WTC11 (cell line): ENCODE measurements at regions not wholly inside any gene's neighbourhood (a gene's known extent, or its start where the extent isn't known, plus 50 kb on each side); places are given as distances from the start of the nearest gene placed in this dataset.

ENCODE experiments used
- ATAC-seq: fragments of 200-7000 bp; cut with Tn5 transposase; 2 replicates; pipeline ENCODE4 v1.10.0; 2021; ENCODE audit warnings: mild to moderate bottlenecking, moderate library complexity
- CTCF ChIA-PET: fragments of 300-600 bp; sonication (Branson Sonifier 250); formaldehyde crosslinking; loops from one replicate; lab custom pipeline; 2021; ENCODE audit warnings: antibody characterized with exemption; lab: Charles Lee
- POLR2A ChIA-PET: fragments of 350-600 bp; sonication (Branson Sonifier 250); formaldehyde crosslinking; loops from one replicate; lab custom pipeline; 2021; ENCODE audit warnings: antibody characterized with exemption; lab: Charles Lee
- DNase-seq: peaks from one replicate; pipeline ENCODE4 v3.0.0; 2021; ENCODE audit warnings: low spot score
- H3K27ac Mint-ChIP-seq: 2 replicates; pipeline ENCODE4 v1.8.0; 2021; ENCODE audit warnings: mixed read lengths
- H3K27me3 Mint-ChIP-seq: 2 replicates; pipeline ENCODE4 v1.8.0; 2021; ENCODE audit warnings: low read depth, mild to moderate bottlenecking, moderate library complexity, mixed read lengths
- H3K36me3 Mint-ChIP-seq: 2 replicates; pipeline ENCODE4 v1.8.0; 2021; ENCODE audit warnings: mixed read lengths
- H3K4me1 Mint-ChIP-seq: 2 replicates; pipeline ENCODE4 v1.8.0; 2022; ENCODE audit warnings: mixed read lengths
- H3K4me3 Mint-ChIP-seq: 2 replicates; pipeline ENCODE4 v1.8.0; 2021; ENCODE audit warnings: mild to moderate bottlenecking, moderate library complexity, mixed read lengths
- H3K9me3 Mint-ChIP-seq: 2 replicates; pipeline ENCODE4 v1.8.0; 2021; ENCODE audit warnings: mixed read lengths
- ESRRA ChIP-seq: sonication (generic); formaldehyde crosslinking; IDR thresholded peaks from 2 replicates; pipeline ENCODE4 v1.8.1; 2022; ENCODE audit warnings: mild to moderate bottlenecking, missing genetic modification reagents, borderline replicate concordance
- FOXJ3 ChIP-seq: sonication (generic); formaldehyde crosslinking; IDR thresholded peaks from 2 replicates; pipeline ENCODE4 v1.9.0; 2021; ENCODE audit warnings: missing genetic modification reagents, mild to moderate bottlenecking, borderline replicate concordance
- FOXK1 ChIP-seq: sonication (generic); formaldehyde crosslinking; IDR thresholded peaks from 2 replicates; pipeline ENCODE4 v1.8.0; 2022; ENCODE audit warnings: mild to moderate bottlenecking, moderate library complexity, missing genetic modification reagents
- FOXP1 ChIP-seq: sonication (generic); formaldehyde crosslinking; IDR thresholded peaks from 2 replicates; pipeline ENCODE4 v1.8.0; 2022; ENCODE audit warnings: missing genetic modification reagents, mild to moderate bottlenecking, moderate library complexity, borderline replicate concordance
- JAZF1 ChIP-seq: fragments of 250-450 bp; sonication (Bioruptor Pico); IDR thresholded peaks from 2 replicates; pipeline ENCODE4 v1.9.0; 2021; ENCODE audit warnings: moderate library complexity, mild to moderate bottlenecking, inconsistent platforms
- JUN ChIP-seq: sonication (generic); formaldehyde crosslinking; IDR thresholded peaks from 2 replicates; pipeline ENCODE4 v1.8.0; 2023; ENCODE audit warnings: mild to moderate bottlenecking, missing genetic modification reagents
- MLX ChIP-seq: sonication (generic); formaldehyde crosslinking; IDR thresholded peaks from 2 replicates; pipeline ENCODE4 v1.8.1; 2023; ENCODE audit warnings: mild to moderate bottlenecking, missing genetic modification reagents, moderate library complexity
- MXD4 ChIP-seq: fragments of 250-450 bp; sonication (Bioruptor Pico); IDR thresholded peaks from 2 replicates; pipeline ENCODE4 v1.8.0; 2021; ENCODE audit warnings: mild to moderate bottlenecking, moderate library complexity, borderline replicate concordance
- RORB ChIP-seq: fragments of 250-450 bp; sonication (Bioruptor Pico); IDR thresholded peaks from 2 replicates; pipeline ENCODE4 v1.9.0; 2021; ENCODE audit warnings: mild to moderate bottlenecking
- TP53 ChIP-seq: sonication (generic); formaldehyde crosslinking; IDR thresholded peaks from 2 replicates; pipeline ENCODE4 v1.8.1; 2023; ENCODE audit warnings: mild to moderate bottlenecking, missing genetic modification reagents
- ZBTB21 ChIP-seq: sonication (generic); formaldehyde crosslinking; IDR thresholded peaks from 2 replicates; pipeline ENCODE4 v1.8.1; 2023; ENCODE audit warnings: mild to moderate bottlenecking, missing genetic modification reagents, borderline replicate concordance
- ZBTB43 ChIP-seq: sonication (generic); formaldehyde crosslinking; IDR thresholded peaks from 2 replicates; pipeline ENCODE4 v1.8.1; 2023; ENCODE audit warnings: mild to moderate bottlenecking, missing genetic modification reagents
- ZNF263 ChIP-seq: sonication (generic); formaldehyde crosslinking; IDR thresholded peaks from 2 replicates; pipeline ENCODE4 v1.8.1; 2022; ENCODE audit warnings: low read depth, mild to moderate bottlenecking, moderate library complexity, missing genetic modification reagents
- ZNF416 ChIP-seq: fragments of 250-450 bp; sonication (Bioruptor Pico); IDR thresholded peaks from 2 replicates; pipeline ENCODE4 v1.9.0; 2021; ENCODE audit warnings: mild to moderate bottlenecking, inconsistent platforms
- ZNF423 ChIP-seq: fragments of 250-450 bp; sonication (Bioruptor Pico); IDR thresholded peaks from 2 replicates; pipeline ENCODE4 v2.1.2; 2022; ENCODE audit warnings: mild to moderate bottlenecking, moderate library complexity
- ZNF671 ChIP-seq: fragments of 250-450 bp; sonication (Bioruptor Pico); IDR thresholded peaks from 2 replicates; pipeline ENCODE4 v1.8.0; 2021; ENCODE audit warnings: mild to moderate bottlenecking
- TF ChIP-seq, protein P1 (sequence below): sonication (generic); formaldehyde crosslinking; IDR thresholded peaks from 2 replicates; pipeline ENCODE4 v1.8.1; 2022; ENCODE audit warnings: missing genetic modification reagents, borderline replicate concordance
- TF ChIP-seq, protein P2 (sequence below): sonication (generic); formaldehyde crosslinking; IDR thresholded peaks from 2 replicates; pipeline ENCODE4 v1.8.0; 2022; ENCODE audit warnings: mild to moderate bottlenecking, missing genetic modification reagents
- TF ChIP-seq, protein P3 (sequence below): sonication (generic); formaldehyde crosslinking; IDR thresholded peaks from 2 replicates; pipeline ENCODE4 v1.8.1; 2022; ENCODE audit warnings: low read depth, missing genetic modification reagents, borderline replicate concordance
- TF ChIP-seq, protein P4 (sequence below): sonication (generic); formaldehyde crosslinking; IDR thresholded peaks from 2 replicates; pipeline ENCODE4 v1.8.1; 2023; ENCODE audit warnings: mild to moderate bottlenecking, moderate library complexity, missing genetic modification reagents

DNA sequence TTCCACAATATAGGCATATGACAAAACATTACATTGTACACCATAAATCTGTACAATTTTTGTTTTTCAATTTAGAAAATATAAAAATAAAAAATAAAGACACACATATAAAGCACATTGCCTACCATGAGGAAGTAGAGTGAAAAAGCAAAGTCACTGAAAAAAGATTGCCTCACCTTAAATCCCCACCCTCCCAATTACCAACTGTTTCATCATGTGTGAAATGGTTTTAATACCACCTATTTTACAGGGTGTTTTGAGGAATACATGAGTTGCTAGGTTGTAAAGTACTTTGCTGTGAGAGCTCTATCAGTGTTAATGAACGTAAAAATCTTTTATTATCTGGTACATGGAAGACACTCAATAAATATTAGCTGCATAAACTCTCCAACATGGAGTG, 373.6 kb upstream of the NDST3 start:
- DNase-seq, result no peak
- Mint-ChIP-seq H3K4me1 (peaks cover under 1% of the 10 kb centered on the region), H3K27me3 (no peaks in the 10 kb centered on the region), H3K27ac (no peak overlapping the region), H3K36me3 (no peaks in the 10 kb centered on the region), H3K9me3 (peaks cover 15% of the 10 kb centered on the region), H3K4me3 (no peak overlapping the region)
- POLR2A ChIA-PET, result no interaction called here
- CTCF ChIA-PET, result no interaction called here
- no peak for TF ChIP-seq ESRRA (CRISPR knock-in tag)
- TF ChIP-seq, protein P1, sequence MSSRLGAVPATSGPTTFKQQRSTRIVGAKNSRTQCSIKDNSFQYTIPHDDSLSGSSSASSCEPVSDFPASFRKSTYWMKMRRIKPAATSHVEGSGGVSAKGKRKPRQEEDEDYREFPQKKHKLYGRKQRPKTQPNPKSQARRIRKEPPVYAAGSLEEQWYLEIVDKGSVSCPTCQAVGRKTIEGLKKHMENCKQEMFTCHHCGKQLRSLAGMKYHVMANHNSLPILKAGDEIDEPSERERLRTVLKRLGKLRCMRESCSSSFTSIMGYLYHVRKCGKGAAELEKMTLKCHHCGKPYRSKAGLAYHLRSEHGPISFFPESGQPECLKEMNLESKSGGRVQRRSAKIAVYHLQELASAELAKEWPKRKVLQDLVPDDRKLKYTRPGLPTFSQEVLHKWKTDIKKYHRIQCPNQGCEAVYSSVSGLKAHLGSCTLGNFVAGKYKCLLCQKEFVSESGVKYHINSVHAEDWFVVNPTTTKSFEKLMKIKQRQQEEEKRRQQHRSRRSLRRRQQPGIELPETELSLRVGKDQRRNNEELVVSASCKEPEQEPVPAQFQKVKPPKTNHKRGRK (CRISPR knock-in tag), result no peak
- TF ChIP-seq ZNF263 (CRISPR knock-in tag), result no peak
- TF ChIP-seq JAZF1, result no peak
- no peak for TF ChIP-seq ZBTB43 (CRISPR knock-in tag)
- ATAC-seq, result no peak

DNA sequence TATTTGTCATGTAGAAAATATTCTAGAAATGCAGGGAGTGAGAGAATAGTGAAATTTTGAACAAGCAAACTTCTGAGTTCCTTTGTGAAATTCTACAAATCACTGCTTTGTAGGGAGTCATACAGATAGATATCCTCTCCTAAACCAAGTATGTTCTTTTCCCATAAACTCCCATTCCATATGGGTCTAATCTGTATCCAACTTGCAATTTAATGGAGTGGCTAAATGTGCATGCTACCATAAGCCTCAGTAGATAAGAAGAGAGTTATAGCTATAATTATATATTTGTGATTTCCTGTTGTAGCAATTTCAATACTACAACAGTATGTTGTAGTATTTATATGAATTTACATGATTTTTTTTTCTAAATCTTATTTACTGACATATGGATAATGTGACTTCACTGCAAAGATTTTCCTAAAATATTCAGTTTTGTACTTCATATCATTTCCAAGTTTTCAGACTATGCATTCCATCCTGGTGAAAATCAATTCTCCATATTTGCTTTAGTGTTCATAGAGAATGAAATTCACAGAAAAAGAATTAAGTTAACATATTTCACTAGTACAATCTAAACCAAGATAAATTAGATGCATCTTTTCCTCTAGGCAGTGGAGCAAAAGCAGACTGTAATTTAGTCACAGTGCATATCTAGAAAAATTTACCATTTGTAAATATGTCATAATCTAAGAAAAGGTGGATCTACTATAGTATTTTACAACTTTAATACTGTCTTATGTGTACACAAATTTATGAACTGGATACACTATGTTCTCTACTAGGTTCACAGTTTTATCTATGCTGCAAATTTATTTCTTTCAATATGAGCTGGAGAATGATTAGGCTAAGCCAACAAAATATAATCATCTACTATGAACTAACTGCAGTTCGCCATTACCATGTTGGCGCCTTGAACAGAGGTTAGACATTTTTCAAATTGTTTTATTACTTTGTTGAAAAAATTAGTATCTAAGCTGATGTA, 372.9 kb upstream of the NDST3 start:
- TF ChIP-seq ZBTB21 (CRISPR knock-in tag) (no peak), FOXJ3 (no peak), ZNF416 (CRISPR knock-in tag) (no peak), ZNF263 (CRISPR knock-in tag) (no peak), RORB (CRISPR knock-in tag) (no peak), FOXP1 (CRISPR knock-in tag) (no peak), ZNF671 (CRISPR knock-in tag) (no peak), MLX (CRISPR knock-in tag) (no peak), MXD4 (no peak), TP53 (CRISPR knock-in tag) (no peak), FOXK1 (CRISPR knock-in tag) (no peak), ZNF423 (CRISPR knock-in tag) (no peak), JUN (CRISPR knock-in tag) (no peak)
- TF ChIP-seq, protein P2, sequence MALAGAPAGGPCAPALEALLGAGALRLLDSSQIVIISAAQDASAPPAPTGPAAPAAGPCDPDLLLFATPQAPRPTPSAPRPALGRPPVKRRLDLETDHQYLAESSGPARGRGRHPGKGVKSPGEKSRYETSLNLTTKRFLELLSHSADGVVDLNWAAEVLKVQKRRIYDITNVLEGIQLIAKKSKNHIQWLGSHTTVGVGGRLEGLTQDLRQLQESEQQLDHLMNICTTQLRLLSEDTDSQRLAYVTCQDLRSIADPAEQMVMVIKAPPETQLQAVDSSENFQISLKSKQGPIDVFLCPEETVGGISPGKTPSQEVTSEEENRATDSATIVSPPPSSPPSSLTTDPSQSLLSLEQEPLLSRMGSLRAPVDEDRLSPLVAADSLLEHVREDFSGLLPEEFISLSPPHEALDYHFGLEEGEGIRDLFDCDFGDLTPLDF, result no peak
- TF ChIP-seq, protein P3, sequence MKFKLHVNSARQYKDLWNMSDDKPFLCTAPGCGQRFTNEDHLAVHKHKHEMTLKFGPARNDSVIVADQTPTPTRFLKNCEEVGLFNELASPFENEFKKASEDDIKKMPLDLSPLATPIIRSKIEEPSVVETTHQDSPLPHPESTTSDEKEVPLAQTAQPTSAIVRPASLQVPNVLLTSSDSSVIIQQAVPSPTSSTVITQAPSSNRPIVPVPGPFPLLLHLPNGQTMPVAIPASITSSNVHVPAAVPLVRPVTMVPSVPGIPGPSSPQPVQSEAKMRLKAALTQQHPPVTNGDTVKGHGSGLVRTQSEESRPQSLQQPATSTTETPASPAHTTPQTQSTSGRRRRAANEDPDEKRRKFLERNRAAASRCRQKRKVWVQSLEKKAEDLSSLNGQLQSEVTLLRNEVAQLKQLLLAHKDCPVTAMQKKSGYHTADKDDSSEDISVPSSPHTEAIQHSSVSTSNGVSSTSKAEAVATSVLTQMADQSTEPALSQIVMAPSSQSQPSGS (CRISPR knock-in tag), result no peak
- TF ChIP-seq, protein P4, sequence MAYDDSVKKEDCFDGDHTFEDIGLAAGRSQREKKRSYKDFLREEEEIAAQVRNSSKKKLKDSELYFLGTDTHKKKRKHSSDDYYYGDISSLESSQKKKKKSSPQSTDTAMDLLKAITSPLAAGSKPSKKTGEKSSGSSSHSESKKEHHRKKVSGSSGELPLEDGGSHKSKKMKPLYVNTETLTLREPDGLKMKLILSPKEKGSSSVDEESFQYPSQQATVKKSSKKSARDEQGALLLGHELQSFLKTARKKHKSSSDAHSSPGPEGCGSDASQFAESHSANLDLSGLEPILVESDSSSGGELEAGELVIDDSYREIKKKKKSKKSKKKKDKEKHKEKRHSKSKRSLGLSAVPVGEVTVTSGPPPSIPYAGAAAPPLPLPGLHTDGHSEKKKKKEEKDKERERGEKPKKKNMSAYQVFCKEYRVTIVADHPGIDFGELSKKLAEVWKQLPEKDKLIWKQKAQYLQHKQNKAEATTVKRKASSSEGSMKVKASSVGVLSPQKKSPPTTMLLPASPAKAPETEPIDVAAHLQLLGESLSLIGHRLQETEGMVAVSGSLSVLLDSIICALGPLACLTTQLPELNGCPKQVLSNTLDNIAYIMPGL (CRISPR knock-in tag), result no peak
- H3K27me3 Mint-ChIP-seq, result no peaks in the 10 kb centered on the region
- POLR2A ChIA-PET, result no interaction called here
- peaks cover 19% of the 10 kb centered on the region for H3K9me3 Mint-ChIP-seq
- ATAC-seq (no peak), DNase-seq (no peak)
- H3K4me3 Mint-ChIP-seq, result no peak overlapping the region
- H3K4me1 Mint-ChIP-seq, result peaks cover 6% of the 10 kb centered on the region
- H3K27ac Mint-ChIP-seq, result no peak overlapping the region
- H3K36me3 Mint-ChIP-seq, result no peaks in the 10 kb centered on the region
- CTCF ChIA-PET, result no interaction called here
